ENCODE measurements at regions not wholly inside any gene's neighbourhood (a gene's known extent, or its start where the extent isn't known, plus 50 kb on each side); places are given as distances from the start of the nearest gene placed in this dataset.
A peak's percentile ranks its signal among the peaks of the same experiment; 100 is the strongest.

- Mint-ChIP-seq H3K27me3 (ENCODE audit: low read depth, poor library complexity) (peaks cover 6% of the 10 kb centered on the region), H3K9me3 (peaks cover 22% of the 10 kb centered on the region), H3K4me3 (no peak overlapping the region), H3K4me1 (peaks cover 29% of the 10 kb centered on the region), H3K27ac (no peak overlapping the region), H3K36me3 (ENCODE audit: low read depth) (peaks cover 16% of the 10 kb centered on the region)
- no peak for TF ChIP-seq CTCF (IDR thresholded peaks at IDR 0.05)
- DNase-seq = no peak
Observed at GRCh38 chr3:177488740-177489139, 291.5 kb upstream of the TBL1XR1 start.

- Mint-ChIP-seq H3K36me3 (ENCODE audit: low read depth) (peaks cover 7% of the 10 kb centered on the region), H3K4me3 (no peak overlapping the region), H3K9me3 (peaks cover 16% of the 10 kb centered on the region), H3K4me1 (peaks cover 29% of the 10 kb centered on the region), H3K27me3 (ENCODE audit: low read depth, poor library complexity) (peaks cover 6% of the 10 kb centered on the region), H3K27ac (no peak overlapping the region)
- no peak for DNase-seq
- TF ChIP-seq CTCF (IDR thresholded peaks at IDR 0.05) = no peak
Observed at GRCh38 chr3:177490626-177491025, 293.3 kb upstream of the TBL1XR1 start.

- DNase-seq = no peak
- Mint-ChIP-seq H3K4me3 (no peak overlapping the region), H3K36me3 (ENCODE audit: low read depth) (no peaks in the 10 kb centered on the region), H3K4me1 (peaks cover 29% of the 10 kb centered on the region), H3K27ac (peak overlapping the region; percentile 55), H3K27me3 (ENCODE audit: low read depth, poor library complexity) (no peaks in the 10 kb centered on the region), H3K9me3 (peaks cover 8% of the 10 kb centered on the region)
- TF ChIP-seq CTCF (IDR thresholded peaks at IDR 0.05) = no peak
Observed at GRCh38 chr3:177491296-177492032, 294.2 kb upstream of the TBL1XR1 start.

GRCh38 chr3:177493091-177493490 lies 295.8 kb upstream of the TBL1XR1 start:
- H3K27me3 Mint-ChIP-seq (ENCODE audit: low read depth, poor library complexity) = peaks cover 3% of the 10 kb centered on the region
- H3K27ac Mint-ChIP-seq = peak overlapping the region; percentile 11
- H3K36me3 Mint-ChIP-seq (ENCODE audit: low read depth) = no peaks in the 10 kb centered on the region
- H3K4me1 Mint-ChIP-seq = peaks cover 29% of the 10 kb centered on the region
- no peak overlapping the region for H3K4me3 Mint-ChIP-seq
- peaks cover 6% of the 10 kb centered on the region for H3K9me3 Mint-ChIP-seq
- no peak for DNase-seq
- no peak for TF ChIP-seq CTCF (IDR thresholded peaks at IDR 0.05)

- Mint-ChIP-seq H3K4me3 (no peak overlapping the region), H3K27me3 (ENCODE audit: low read depth, poor library complexity) (peaks cover 3% of the 10 kb centered on the region), H3K27ac (no peak overlapping the region), H3K36me3 (ENCODE audit: low read depth) (no peaks in the 10 kb centered on the region), H3K9me3 (peaks cover 4% of the 10 kb centered on the region), H3K4me1 (peaks cover 29% of the 10 kb centered on the region)
- no peak for DNase-seq
- no peak for TF ChIP-seq CTCF (IDR thresholded peaks at IDR 0.05)
Observed at GRCh38 chr3:177494216-177494615, 296.9 kb upstream of the TBL1XR1 start.

GRCh38 chr3:177495566-177495965 lies 298.3 kb upstream of the TBL1XR1 start:
- DNase-seq = no peak
- peaks cover 9% of the 10 kb centered on the region for H3K9me3 Mint-ChIP-seq
- H3K36me3 Mint-ChIP-seq (ENCODE audit: low read depth) = peaks cover 4% of the 10 kb centered on the region
- no peak overlapping the region for H3K4me3 Mint-ChIP-seq
- H3K27me3 Mint-ChIP-seq (ENCODE audit: low read depth, poor library complexity) = peaks cover 3% of the 10 kb centered on the region
- H3K4me1 Mint-ChIP-seq = peaks cover 35% of the 10 kb centered on the region
- no peak overlapping the region for H3K27ac Mint-ChIP-seq
- TF ChIP-seq CTCF (IDR thresholded peaks at IDR 0.05) = no peak
